SK-N-SH (cell line): ENCODE measurements at regions not wholly inside any gene's neighbourhood (a gene's known extent, or its start where the extent isn't known, plus 50 kb on each side); places are given as distances from the start of the nearest gene placed in this dataset.

Experiments used
- FOXM1 ChIP-seq: IDR thresholded peaks from 2 replicates; pipeline ENCODE4 v1.4.0; 2012; ENCODE audit warnings: low read depth, mild to moderate bottlenecking
- NRF1 ChIP-seq: IDR thresholded peaks from 2 replicates; pipeline ENCODE4 v1.6.1; 2012; ENCODE audit warnings: low read depth, mild to moderate bottlenecking, low read length
- RAD21 ChIP-seq: IDR thresholded peaks from 2 replicates; pipeline ENCODE4 v1.6.1; 2012; ENCODE audit warnings: mild to moderate bottlenecking, low read length

GRCh38 chr18:55953326-55953725 lies 365.3 kb upstream of the TCF4 start:
- TF ChIP-seq FOXM1 (no peak), RAD21 (no peak), NRF1 (no peak)
